ENCODE measurements at regions not wholly inside any gene's neighbourhood (a gene's known extent, or its start where the extent isn't known, plus 50 kb on each side); places are given as distances from the start of the nearest gene placed in this dataset.

- H3K4me3 ChIP-seq (ENCODE audit: low read length in 3 of 3): no peak overlapping the region
- no peak overlapping the region for H3K9ac ChIP-seq (ENCODE audit: low read length in 3 of 3)
- no peak overlapping the region for H3K27ac ChIP-seq (ENCODE audit: low read depth in 2 of 2, low read length in 2 of 2)
- FAIRE-seq (no peak), DNase-seq (no peak)
- peaks cover 14% of the 10 kb centered on the region for H3K27me3 ChIP-seq (ENCODE audit: control insufficient read depth, insufficient read depth, low read length)
- H3K4me1 ChIP-seq (ENCODE audit: control insufficient read depth in 2 of 3, insufficient read depth in 2 of 3, low read depth in 1 of 3, low read length in 3 of 3): no peaks in the 10 kb centered on the region
- intact Hi-C loops (cut with DNase I): no loop called here
- no peaks in the 10 kb centered on the region for H3K36me3 ChIP-seq (ENCODE audit: control insufficient read depth in 2 of 3, insufficient read depth in 3 of 3, low read length in 3 of 3)
- H3K9me3 ChIP-seq (ENCODE audit: control insufficient read depth in 2 of 3, insufficient read depth in 1 of 3, low read length in 3 of 3): no peaks in the 10 kb centered on the region
- no peak for TF ChIP-seq CTCF (IDR thresholded peaks at IDR 0.05; ENCODE audit: borderline replicate concordance, extremely low read depth, insufficient read depth)
Observed at GRCh38 chr15:77817434-77817833, 184.7 kb upstream of the LINGO1 start.

- Histone ChIP-seq H3K4me3 (ENCODE audit: low read length in 3 of 3) (no peak overlapping the region), H3K9ac (ENCODE audit: low read length in 3 of 3) (no peak overlapping the region), H3K27ac (ENCODE audit: low read depth in 2 of 2, low read length in 2 of 2) (no peak overlapping the region), H3K27me3 (ENCODE audit: control insufficient read depth, insufficient read depth, low read length) (peaks cover 14% of the 10 kb centered on the region), H3K4me1 (ENCODE audit: control insufficient read depth in 2 of 3, insufficient read depth in 2 of 3, low read depth in 1 of 3, low read length in 3 of 3) (no peaks in the 10 kb centered on the region), H3K9me3 (ENCODE audit: control insufficient read depth in 2 of 3, insufficient read depth in 1 of 3, low read length in 3 of 3) (no peaks in the 10 kb centered on the region), H3K36me3 (ENCODE audit: control insufficient read depth in 2 of 3, insufficient read depth in 3 of 3, low read length in 3 of 3) (no peaks in the 10 kb centered on the region)
- no peak for FAIRE-seq
- no peak for TF ChIP-seq CTCF (IDR thresholded peaks at IDR 0.05; ENCODE audit: borderline replicate concordance, extremely low read depth, insufficient read depth)
- no peak for DNase-seq
- intact Hi-C loops (cut with DNase I): no loop called here
Observed at GRCh38 chr15:77816983-77817382, 184.3 kb upstream of the LINGO1 start.

- no peak for TF ChIP-seq CTCF (IDR thresholded peaks at IDR 0.05; ENCODE audit: borderline replicate concordance, extremely low read depth, insufficient read depth)
- Histone ChIP-seq H3K36me3 (ENCODE audit: control insufficient read depth in 2 of 3, insufficient read depth in 3 of 3, low read length in 3 of 3) (no peaks in the 10 kb centered on the region), H3K4me1 (ENCODE audit: control insufficient read depth in 2 of 3, insufficient read depth in 2 of 3, low read depth in 1 of 3, low read length in 3 of 3) (peaks cover 0 to 1% (median 0%) of the 10 kb centered on the region in 3 donors), H3K4me3 (ENCODE audit: low read length in 3 of 3) (no peak overlapping the region), H3K9me3 (ENCODE audit: control insufficient read depth in 2 of 3, insufficient read depth in 1 of 3, low read length in 3 of 3) (no peaks in the 10 kb centered on the region), H3K27me3 (ENCODE audit: control insufficient read depth, insufficient read depth, low read length) (peaks cover 7% of the 10 kb centered on the region), H3K27ac (ENCODE audit: low read depth in 2 of 2, low read length in 2 of 2) (no peak overlapping the region), H3K9ac (ENCODE audit: low read length in 3 of 3) (no peak overlapping the region)
- intact Hi-C loops (cut with DNase I): no loop called here
- no peak for FAIRE-seq
- DNase-seq: no peak
Observed at GRCh38 chr15:77815015-77815414, 182.3 kb upstream of the LINGO1 start.

- no peak for TF ChIP-seq CTCF (IDR thresholded peaks at IDR 0.05; ENCODE audit: borderline replicate concordance, extremely low read depth, insufficient read depth)
- H3K4me3 ChIP-seq (ENCODE audit: low read length in 3 of 3): no peak overlapping the region
- FAIRE-seq (no peak), DNase-seq (no peak)
- intact Hi-C loops (cut with DNase I): no loop called here
- H3K4me1 ChIP-seq (ENCODE audit: control insufficient read depth in 2 of 3, insufficient read depth in 2 of 3, low read depth in 1 of 3, low read length in 3 of 3): peaks cover 0 to 2% (median 0%) of the 10 kb centered on the region in 3 donors
- no peaks in the 10 kb centered on the region for H3K9me3 ChIP-seq (ENCODE audit: control insufficient read depth in 2 of 3, insufficient read depth in 1 of 3, low read length in 3 of 3)
- no peak overlapping the region for H3K27ac ChIP-seq (ENCODE audit: low read depth in 2 of 2, low read length in 2 of 2)
- peaks cover under 1% of the 10 kb centered on the region for H3K27me3 ChIP-seq (ENCODE audit: control insufficient read depth, insufficient read depth, low read length)
- no peaks in the 10 kb centered on the region for H3K36me3 ChIP-seq (ENCODE audit: control insufficient read depth in 2 of 3, insufficient read depth in 3 of 3, low read length in 3 of 3)
- no peak overlapping the region for H3K9ac ChIP-seq (ENCODE audit: low read length in 3 of 3)
Observed at GRCh38 chr15:77812664-77813063, 180.0 kb upstream of the LINGO1 start.

Data from kidney (tissue), 13 donors.